ENCODE measurements at regions not wholly inside any gene's neighbourhood (a gene's known extent, or its start where the extent isn't known, plus 50 kb on each side); places are given as distances from the start of the nearest gene placed in this dataset.

DNA sequence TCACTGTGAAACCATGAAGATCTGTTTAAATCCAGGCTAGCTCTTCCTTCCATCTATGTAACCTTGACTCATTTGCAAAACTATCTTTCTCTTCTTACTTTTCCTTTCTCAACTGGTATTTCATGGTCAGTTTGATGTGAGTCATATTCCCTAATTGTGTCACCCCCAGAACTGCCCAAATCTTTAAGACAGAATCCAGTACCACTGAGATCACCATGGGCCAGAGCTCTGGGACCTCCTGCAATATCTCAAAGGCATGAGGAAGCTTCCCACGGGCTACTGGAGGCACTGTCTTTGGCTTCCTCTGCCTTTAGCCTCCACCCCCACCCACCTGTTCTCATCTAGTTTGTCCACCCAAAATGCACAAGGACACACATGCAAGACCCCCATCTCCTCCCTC lies 274.4 kb upstream of the FMN2 start:
- no peak for DNase-seq (ENCODE audit: low read depth in 1 of 2, low spot score in 1 of 2)
- POLR2A ChIA-PET, result no interaction called here
- Histone ChIP-seq H3K4me2 (peak overlapping the region; percentile 87), H3K4me1 (peaks cover 36% of the 10 kb centered on the region), H3K4me3 (no peak overlapping the region), H3K27ac (peak overlapping the region; percentile 66 to 89), H3K9me3 (no peaks in the 10 kb centered on the region)
- WGBS (ENCODE audit: missing lambda C conversion rate), result 92% methylated on average over 1 of the region's 1 CpG
- CTCF ChIA-PET, result interaction anchor here (1.5 to 3.5 kb wide), 4 partner anchors 25 to 134 kb away, joined by 4 to 16 read pairs (median 6); no protein-coding TSS in a partner anchor
- no peak for TF ChIP-seq POLR2AphosphoS2 (conservative IDR thresholded peaks at IDR 0.05; ENCODE audit: low read length)
- no peak for TF ChIP-seq SREBF2 (IDR thresholded peaks at IDR 0.05)
- no peak for TF ChIP-seq EHMT2 (IDR thresholded peaks at IDR 0.05; ENCODE audit: low read depth)
- TF ChIP-seq FOSB (CRISPR knock-in tag; IDR thresholded peaks at IDR 0.05), result no peak
- no peak for TF ChIP-seq ZSCAN20 (CRISPR knock-in tag; IDR thresholded peaks at IDR 0.05)
- TF ChIP-seq ESRRA (IDR thresholded peaks at IDR 0.05; ENCODE audit: borderline replicate concordance, low read length), result no peak
- no peak for TF ChIP-seq RCOR1 (IDR thresholded peaks at IDR 0.05; ENCODE audit: low read depth, low read length)
- TF ChIP-seq, protein P1, sequence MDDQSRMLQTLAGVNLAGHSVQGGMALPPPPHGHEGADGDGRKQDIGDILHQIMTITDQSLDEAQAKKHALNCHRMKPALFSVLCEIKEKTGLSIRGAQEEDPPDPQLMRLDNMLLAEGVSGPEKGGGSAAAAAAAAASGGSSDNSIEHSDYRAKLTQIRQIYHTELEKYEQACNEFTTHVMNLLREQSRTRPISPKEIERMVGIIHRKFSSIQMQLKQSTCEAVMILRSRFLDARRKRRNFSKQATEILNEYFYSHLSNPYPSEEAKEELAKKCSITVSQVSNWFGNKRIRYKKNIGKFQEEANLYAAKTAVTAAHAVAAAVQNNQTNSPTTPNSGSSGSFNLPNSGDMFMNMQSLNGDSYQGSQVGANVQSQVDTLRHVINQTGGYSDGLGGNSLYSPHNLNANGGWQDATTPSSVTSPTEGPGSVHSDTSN (IDR thresholded peaks at IDR 0.05), result no peak
- no peak for TF ChIP-seq CHD4 (IDR thresholded peaks at IDR 0.05; ENCODE audit: borderline replicate concordance)
- TF ChIP-seq, protein P2, sequence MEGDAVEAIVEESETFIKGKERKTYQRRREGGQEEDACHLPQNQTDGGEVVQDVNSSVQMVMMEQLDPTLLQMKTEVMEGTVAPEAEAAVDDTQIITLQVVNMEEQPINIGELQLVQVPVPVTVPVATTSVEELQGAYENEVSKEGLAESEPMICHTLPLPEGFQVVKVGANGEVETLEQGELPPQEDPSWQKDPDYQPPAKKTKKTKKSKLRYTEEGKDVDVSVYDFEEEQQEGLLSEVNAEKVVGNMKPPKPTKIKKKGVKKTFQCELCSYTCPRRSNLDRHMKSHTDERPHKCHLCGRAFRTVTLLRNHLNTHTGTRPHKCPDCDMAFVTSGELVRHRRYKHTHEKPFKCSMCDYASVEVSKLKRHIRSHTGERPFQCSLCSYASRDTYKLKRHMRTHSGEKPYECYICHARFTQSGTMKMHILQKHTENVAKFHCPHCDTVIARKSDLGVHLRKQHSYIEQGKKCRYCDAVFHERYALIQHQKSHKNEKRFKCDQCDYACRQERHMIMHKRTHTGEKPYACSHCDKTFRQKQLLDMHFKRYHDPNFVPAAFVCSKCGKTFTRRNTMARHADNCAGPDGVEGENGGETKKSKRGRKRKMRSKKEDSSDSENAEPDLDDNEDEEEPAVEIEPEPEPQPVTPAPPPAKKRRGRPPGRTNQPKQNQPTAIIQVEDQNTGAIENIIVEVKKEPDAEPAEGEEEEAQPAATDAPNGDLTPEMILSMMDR (IDR thresholded peaks at IDR 0.05), result no peak
- TF ChIP-seq, protein P3, sequence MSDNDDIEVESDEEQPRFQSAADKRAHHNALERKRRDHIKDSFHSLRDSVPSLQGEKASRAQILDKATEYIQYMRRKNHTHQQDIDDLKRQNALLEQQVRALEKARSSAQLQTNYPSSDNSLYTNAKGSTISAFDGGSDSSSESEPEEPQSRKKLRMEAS (IDR thresholded peaks at IDR 0.05), result no peak
- no peak for TF ChIP-seq ZFP36 (IDR thresholded peaks at IDR 0.05; ENCODE audit: borderline replicate concordance, partially characterized antibody)
- TF ChIP-seq ZNF302 (CRISPR knock-in tag; IDR thresholded peaks at IDR 0.05), result no peak
- no peak for TF ChIP-seq HEYL (CRISPR knock-in tag; IDR thresholded peaks at IDR 0.05)
- no peak for TF ChIP-seq JUN (IDR thresholded peaks at IDR 0.05)
- no peak for TF ChIP-seq MYC (IDR thresholded peaks at IDR 0.05; ENCODE audit: borderline replicate concordance, low read length)
- TF ChIP-seq, protein P4, sequence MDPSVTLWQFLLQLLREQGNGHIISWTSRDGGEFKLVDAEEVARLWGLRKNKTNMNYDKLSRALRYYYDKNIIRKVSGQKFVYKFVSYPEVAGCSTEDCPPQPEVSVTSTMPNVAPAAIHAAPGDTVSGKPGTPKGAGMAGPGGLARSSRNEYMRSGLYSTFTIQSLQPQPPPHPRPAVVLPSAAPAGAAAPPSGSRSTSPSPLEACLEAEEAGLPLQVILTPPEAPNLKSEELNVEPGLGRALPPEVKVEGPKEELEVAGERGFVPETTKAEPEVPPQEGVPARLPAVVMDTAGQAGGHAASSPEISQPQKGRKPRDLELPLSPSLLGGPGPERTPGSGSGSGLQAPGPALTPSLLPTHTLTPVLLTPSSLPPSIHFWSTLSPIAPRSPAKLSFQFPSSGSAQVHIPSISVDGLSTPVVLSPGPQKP (IDR thresholded peaks at IDR 0.05; ENCODE audit: low read depth, low read length), result no peak
- TF ChIP-seq HOXA7 (CRISPR knock-in tag; IDR thresholded peaks at IDR 0.05), result no peak
- no peak for TF ChIP-seq FOSL2 (IDR thresholded peaks at IDR 0.05)
- no peak for TF ChIP-seq FOSL2 (CRISPR knock-in tag; IDR thresholded peaks at IDR 0.05)
- TF ChIP-seq RNF2 (IDR thresholded peaks at IDR 0.05; ENCODE audit: borderline replicate concordance, low read depth), result no peak
- no peak for FAIRE-seq
- no peak for ATAC-seq

DNA sequence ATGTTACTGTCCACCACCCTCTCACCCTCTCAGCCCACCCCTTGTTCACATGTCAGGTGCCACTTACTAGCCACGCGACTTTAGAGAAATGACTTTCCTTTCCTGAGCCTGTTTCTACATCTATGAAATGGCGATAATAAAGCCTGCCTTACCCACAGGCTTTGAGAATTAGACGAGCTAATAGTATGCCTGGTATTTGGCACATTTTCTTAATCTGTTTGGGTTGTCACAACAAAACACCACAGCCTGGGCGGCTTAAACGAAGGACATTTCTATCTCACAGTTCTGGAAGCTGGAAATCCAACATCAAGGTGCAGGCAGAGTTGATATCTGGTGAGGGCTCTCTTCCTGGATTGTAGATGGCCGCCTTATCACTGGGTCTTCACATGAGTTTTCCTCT lies 273.9 kb upstream of the FMN2 start:
- Histone ChIP-seq H3K4me2 (no peak overlapping the region; the same call in 2 of the 3 replicates), H3K9me3 (no peaks in the 10 kb centered on the region), H3K27ac (peak overlapping the region; percentile 66 to 89), H3K4me1 (peaks cover 36% of the 10 kb centered on the region), H3K4me3 (no peak overlapping the region)
- POLR2A ChIA-PET, result no interaction called here
- DNase-seq (ENCODE audit: low read depth in 1 of 2, low spot score in 1 of 2), result no peak
- TF ChIP-seq CHD2 (IDR thresholded peaks at IDR 0.05; ENCODE audit: low read length, partially characterized antibody) (no peak), HDAC2 (IDR thresholded peaks at IDR 0.05) (no peak), JUNB (IDR thresholded peaks at IDR 0.05) (no peak)
- TF ChIP-seq, protein P5, sequence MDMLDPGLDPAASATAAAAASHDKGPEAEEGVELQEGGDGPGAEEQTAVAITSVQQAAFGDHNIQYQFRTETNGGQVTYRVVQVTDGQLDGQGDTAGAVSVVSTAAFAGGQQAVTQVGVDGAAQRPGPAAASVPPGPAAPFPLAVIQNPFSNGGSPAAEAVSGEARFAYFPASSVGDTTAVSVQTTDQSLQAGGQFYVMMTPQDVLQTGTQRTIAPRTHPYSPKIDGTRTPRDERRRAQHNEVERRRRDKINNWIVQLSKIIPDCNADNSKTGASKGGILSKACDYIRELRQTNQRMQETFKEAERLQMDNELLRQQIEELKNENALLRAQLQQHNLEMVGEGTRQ (IDR thresholded peaks at IDR 0.05), result no peak
- TF ChIP-seq, protein P2 (IDR thresholded peaks at IDR 0.05), result no peak
- 90% methylated on average over 7 of the region's 7 CpGs for WGBS (ENCODE audit: missing lambda C conversion rate)
- CTCF ChIA-PET, result interaction anchor here (1.5 to 3.5 kb wide), 4 partner anchors 25 to 134 kb away, joined by 4 to 16 read pairs (median 6); no protein-coding TSS in a partner anchor
- no peak for ATAC-seq
- no peak for FAIRE-seq

Measured in A549 (cell line).